GM18868 (cell line): ENCODE measurements at regions not wholly inside any gene's neighbourhood (a gene's known extent, or its start where the extent isn't known, plus 50 kb on each side); places are given as distances from the start of the nearest gene placed in this dataset.
"Not testable (repeated sequence)": the region's sequence is repeated elsewhere in the genome, so short reads cannot be mapped to it uniquely, and the experiment has no call there.

ENCODE experiments used
- ATAC-seq: cut with Tn5 transposase; IDR thresholded peaks from one replicate; pipeline ENCODE4 v1.9.1; 2021; ENCODE audit warnings: mild to moderate bottlenecking, moderate library complexity; ENCODE audit not compliant: unreplicated experiment

DNA sequence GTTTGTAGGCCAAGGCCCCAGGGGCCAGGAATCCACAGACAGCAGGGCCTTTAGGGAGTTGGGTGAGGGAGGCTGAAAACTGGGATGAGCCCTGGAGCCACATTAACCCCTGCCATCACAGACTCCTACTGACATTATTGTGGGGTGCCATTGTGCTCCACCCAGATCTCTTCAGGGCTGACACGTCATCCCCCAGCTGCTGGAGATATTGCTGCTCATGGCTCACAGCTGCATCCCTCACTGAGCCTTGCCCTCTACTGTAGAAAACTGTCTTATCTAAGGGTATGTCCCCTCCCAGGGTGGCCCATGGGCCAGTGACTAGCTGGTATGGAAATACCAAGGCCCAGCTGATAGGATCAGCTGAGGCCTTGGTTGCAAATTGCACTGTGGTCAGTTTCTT is 87.3 kb upstream of the PRR23C start:
- ATAC-seq = no peak

GRCh38 chr3:139132976-139133375 is 88.3 kb upstream of the PRR23C start:
- no peak for ATAC-seq

- ATAC-seq = no peak
Observed at GRCh38 chr3:139134678-139135372, 90.1 kb upstream of the PRR23C start.

DNA sequence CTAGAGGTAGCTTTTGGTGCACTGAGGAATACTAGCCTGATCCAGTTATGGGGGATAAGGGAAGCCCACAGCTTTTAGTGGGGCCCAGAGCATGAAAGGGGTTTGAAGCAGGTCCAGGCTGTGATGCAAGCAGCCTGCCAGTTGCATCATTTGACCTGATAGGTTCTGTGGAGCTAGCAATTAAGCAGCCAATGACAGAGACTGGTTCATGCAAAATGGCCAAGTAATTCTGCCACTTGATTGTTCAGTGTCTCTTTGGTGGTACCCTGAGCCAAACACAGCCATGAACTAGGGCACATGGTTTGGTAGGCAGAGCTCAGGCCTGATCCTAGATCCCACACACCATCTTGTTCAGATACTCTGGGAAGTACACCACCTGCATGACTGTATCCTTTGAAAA is 91.0 kb upstream of the PRR23C start:
- ATAC-seq = no peak

- ATAC-seq = no peak
Observed at GRCh38 chr3:139136469-139137202, 91.9 kb upstream of the PRR23C start.

DNA sequence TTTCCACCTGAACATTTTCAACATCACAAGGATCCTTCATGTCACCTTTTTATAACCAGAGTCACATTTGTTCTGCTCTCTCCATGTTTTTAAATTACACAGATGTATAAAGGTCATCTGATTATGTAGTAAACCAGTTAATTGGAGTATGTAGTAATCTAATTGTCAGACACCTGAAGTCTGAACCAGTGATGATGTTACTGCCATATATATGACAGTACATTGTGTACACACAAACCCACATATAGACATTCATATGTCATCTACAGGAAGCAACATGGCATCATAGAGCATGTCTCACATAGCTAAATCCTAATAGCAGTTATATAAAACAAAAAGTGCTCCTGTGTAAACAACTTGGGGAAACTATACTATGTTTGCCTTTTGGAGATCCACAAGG is 95.9 kb upstream of the PRR23C start:
- no peak for ATAC-seq

- ATAC-seq = not testable (repeated sequence)
Observed at GRCh38 chr3:139145980-139146379, 101.3 kb upstream of the PRR23C start.

DNA sequence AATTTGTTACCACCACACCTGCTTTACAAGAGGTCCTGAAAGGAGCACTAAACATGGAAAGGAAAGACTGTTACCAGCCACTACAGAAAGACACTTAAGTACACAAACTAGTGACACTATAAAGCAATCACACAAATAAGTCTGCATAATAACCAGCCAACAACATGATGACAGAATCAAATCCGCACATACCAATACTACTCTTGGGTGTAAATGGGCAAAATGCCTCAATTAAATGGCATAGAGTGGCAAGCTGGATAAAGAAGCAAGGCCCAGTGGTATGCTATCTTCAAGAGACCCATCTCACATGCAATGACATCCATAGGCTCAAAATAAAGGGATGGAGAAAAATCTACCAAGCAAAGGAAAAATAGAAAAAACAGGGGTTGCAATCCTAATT is 106.8 kb upstream of the PRR23C start:
- no peak for ATAC-seq

- ATAC-seq = not testable (repeated sequence)
Observed at GRCh38 chr3:139153434-139153833, 108.7 kb upstream of the PRR23C start.

- ATAC-seq = no peak
Observed at GRCh38 chr3:139157161-139157932, 112.7 kb upstream of the PRR23C start.

GRCh38 chr3:139159356-139159755 is 114.7 kb upstream of the PRR23C start:
- ATAC-seq = no peak

GRCh38 chr3:139173372-139174108 is 128.8 kb upstream of the PRR23C start:
- ATAC-seq = no peak

GRCh38 chr3:139180489-139180888 is 135.8 kb upstream of the PRR23C start:
- ATAC-seq = no peak

DNA sequence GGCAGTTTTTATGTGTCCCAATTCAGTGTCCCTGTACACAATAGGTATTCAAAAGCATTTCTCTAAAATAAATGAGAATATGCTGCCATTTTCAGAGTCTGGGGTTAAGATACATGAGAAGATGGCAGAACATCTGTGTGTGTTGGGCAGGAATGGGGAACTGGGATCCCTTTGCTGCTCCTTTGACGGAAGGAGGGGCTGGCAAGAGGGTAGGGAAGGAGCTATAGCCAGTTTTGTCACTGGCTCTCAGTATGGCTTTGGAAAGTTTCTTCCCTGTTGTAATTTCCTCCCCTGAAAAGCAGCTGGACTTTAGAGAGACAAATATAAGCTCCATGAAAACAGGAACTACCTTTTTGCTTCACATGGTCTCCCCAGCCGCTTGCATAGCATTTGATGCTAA is 137.5 kb upstream of the PRR23C start:
- no peak for ATAC-seq

DNA sequence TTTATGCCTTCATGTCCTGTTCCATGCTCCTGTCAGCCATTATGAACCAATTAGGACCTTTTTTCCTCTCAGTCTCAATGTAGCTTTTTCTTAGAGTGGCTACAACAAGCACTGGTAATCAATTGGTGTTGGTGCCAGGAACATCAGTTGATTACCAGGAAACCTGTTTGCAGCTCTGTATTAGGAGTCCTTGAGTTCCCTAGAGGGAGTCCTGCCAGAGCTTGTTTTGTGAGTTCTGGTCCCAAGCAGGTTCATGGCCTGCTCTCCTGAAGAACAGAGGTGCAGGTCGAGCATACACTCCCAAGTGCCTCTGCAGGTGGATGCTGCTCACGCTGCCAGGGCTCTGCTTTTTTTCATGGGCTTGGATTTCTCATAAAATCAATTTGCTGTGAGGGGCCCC is 137.9 kb upstream of the PRR23C start:
- ATAC-seq = no peak

DNA sequence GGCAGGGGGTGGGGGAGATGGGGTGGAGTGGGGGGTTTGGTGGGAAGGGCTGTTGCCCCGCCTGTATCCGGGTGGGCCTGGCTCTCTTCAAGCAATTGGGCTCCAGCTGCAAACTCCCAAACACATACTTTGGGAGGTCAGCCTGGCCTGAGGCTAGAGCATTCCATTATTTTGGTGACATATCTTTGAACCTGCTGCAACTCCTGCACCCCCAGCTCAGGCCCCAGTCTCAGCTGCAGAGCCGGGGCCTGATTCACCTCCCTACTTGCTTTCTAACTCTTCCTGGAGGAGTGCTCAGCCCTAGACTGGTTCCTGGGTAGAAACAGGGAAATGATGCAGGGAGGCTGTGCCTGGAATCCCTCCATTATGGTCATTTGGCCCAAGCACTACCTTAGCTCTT is 140.8 kb upstream of the PRR23C start:
- ATAC-seq = no peak

DNA sequence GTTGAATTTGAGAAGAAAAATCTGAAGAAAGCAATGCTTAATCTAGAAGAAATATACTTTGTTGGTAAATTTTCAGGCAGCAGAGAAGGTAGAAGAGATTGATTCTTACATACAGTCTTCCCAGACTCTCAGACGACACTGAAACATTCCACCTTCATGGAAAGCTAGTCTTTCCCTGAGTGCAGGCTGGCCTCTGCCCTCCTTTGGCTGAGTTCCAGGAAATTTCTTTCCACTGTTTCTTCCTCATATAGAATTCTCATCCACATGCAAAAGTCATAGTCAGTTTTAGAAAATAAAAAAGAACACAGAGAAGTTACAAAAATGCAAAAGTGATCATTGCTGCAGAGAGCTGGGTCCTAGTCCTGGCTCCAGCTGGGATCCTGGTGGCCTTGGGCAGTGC is 142.5 kb upstream of the PRR23C start:
- no peak for ATAC-seq

- ATAC-seq = no peak
Observed at GRCh38 chr3:139187648-139188047, 143.0 kb upstream of the PRR23C start.

GRCh38 chr3:139189943-139190342 is 145.3 kb upstream of the PRR23C start:
- ATAC-seq = no peak

- ATAC-seq = not testable (repeated sequence)
Observed at GRCh38 chr3:139194421-139194820, 149.4 kb upstream of the MRPS22 start.

DNA sequence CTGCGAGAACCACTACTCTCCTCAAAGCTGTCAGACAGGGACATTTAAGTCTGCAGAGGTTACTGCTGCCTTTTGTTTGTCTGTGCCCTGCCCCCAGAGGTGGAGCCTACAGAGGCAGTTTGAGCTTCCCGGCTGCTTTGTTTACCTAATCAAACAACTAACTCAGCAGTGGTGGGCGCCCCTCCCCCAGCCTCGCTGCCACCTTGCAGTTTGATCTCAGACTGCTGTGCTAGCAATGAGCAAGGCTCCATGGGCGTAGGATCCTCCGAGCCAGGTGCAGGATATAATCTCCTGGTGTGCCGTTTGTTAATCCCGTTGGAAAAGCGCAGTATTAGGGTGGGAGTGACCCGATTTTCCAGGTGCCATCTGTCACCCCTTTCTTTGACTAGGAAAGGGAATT is 147.7 kb upstream of the MRPS22 start:
- not testable (repeated sequence) for ATAC-seq
